Small intestine (tissue), 7 donors: ENCODE measurements at regions not wholly inside any gene's neighbourhood (a gene's known extent, or its start where the extent isn't known, plus 50 kb on each side); places are given as distances from the start of the nearest gene placed in this dataset.

Experiments
- DNase-seq, 2 donors: peaks; one replicate each; pipeline versions ENCODE4 v3.0.0 to v3.0.0-alpha.2; 2013
- FAIRE-seq: peaks from 2 replicates; lab custom pipeline; 2012; peaks lifted over from hg19 to GRCh38; lab: Jason Lieb, UNC
- H3K27ac ChIP-seq, 3 donors: one replicate each; pipeline ENCODE4 v1.5.1; 2013; ENCODE audit warnings: low read length in 2 of 3, mild to moderate bottlenecking in 2 of 3, control low read depth in 1 of 3, inconsistent platforms in 1 of 3, low read depth in 1 of 3, moderate library complexity in 1 of 3
- H3K27me3 ChIP-seq, 3 donors: one replicate each; pipeline ENCODE4 v1.6.1; 2013; ENCODE audit warnings: low read length in 3 of 3, inconsistent platforms in 1 of 3; ENCODE audit not compliant: control insufficient read depth in 3 of 3, insufficient read depth in 3 of 3
- H3K36me3 ChIP-seq, 3 donors: one replicate each; pipeline ENCODE4 v1.6.1; 2013; ENCODE audit warnings: low read length in 3 of 3, inconsistent platforms in 1 of 3, low read depth in 1 of 3, mild to moderate bottlenecking in 1 of 3, moderate library complexity in 1 of 3; ENCODE audit not compliant: control insufficient read depth in 3 of 3, insufficient read depth in 2 of 3
- H3K4me1 ChIP-seq, 3 donors: one replicate each; pipeline ENCODE4 v1.6.1; 2013; ENCODE audit warnings: low read length in 2 of 3, inconsistent platforms in 1 of 3, low read depth in 1 of 3, mild to moderate bottlenecking in 1 of 3, moderate library complexity in 1 of 3; ENCODE audit not compliant: control insufficient read depth in 3 of 3, insufficient read depth in 2 of 3
- H3K4me3 ChIP-seq, 3 donors: one replicate each; pipeline ENCODE4 v1.5.1; 2013; ENCODE audit warnings: low read length in 3 of 3, control low read depth in 1 of 3, inconsistent platforms in 1 of 3, low read depth in 1 of 3, mild to moderate bottlenecking in 1 of 3, moderate library complexity in 1 of 3
- H3K9me3 ChIP-seq, 2 donors: one replicate each; pipeline ENCODE4 v1.6.1; 2013; ENCODE audit warnings: low read depth in 1 of 2, low read length in 1 of 2; ENCODE audit not compliant: control insufficient read depth in 2 of 2, insufficient read depth in 1 of 2
- WGBS, 3 donors: extraction: QIAGEN DNeasy Blood & Tissue Kit; methylation state at CpG; one replicate each; pipeline ENCODE4 v1.1.7; 2013; 5-methylcytosine and 5-hydroxymethylcytosine counted together
- donor health status: healthy with polysubstance abuse.
- donor health status: control.
- donor health status: control.
- donor health status: Bipolar disorder and iron deficiency.
- donor health status: healthy.

DNA sequence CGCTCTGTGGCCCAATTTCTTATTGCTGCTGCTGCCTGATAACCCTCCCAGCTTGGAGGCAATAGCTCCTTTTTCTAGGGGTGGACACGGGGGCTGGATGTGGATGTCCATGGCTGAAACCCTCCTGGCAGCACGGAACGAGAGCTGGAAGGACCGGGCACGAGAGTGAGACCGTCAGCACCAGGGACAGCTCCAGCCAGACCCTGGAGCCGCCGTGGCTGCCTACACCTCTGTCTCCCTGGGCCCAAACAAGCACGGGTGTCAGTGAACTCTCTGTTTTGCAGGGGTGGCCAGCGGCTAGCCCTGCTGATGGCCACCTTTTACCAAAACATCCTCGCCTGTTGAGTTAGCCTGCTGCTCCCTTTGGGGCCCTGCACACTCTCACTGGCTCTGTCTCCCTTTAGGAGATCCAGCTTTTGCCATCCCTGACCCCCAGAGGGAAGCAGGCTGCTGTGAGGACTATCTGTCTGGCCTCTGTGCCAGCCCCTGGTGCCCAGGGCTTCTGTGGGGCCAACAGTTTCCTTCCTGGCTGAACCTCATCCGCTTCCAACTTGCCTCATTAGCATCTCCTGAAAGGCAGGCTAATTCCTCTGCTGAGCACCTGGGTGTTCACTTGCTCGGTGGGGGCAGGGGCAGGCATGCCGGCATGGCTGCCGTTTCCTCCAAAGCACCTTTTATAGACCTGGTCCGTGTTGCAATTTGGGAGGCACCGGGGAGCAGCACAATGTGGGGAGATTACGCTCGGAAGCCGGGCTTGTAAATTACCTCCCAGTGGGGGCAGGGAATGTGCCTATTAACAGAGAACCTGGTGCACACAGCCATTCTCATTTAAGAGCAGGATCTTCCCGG lies 118.1 kb downstream of the ENGASE start:
- H3K27ac ChIP-seq: no peak overlapping the region
- DNase-seq: peak in 1 of 2 donors; percentile 52
- no peaks in the 10 kb centered on the region for H3K9me3 ChIP-seq
- no peak overlapping the region for H3K4me3 ChIP-seq
- peaks cover 0 to 30% (median 16%) of the 10 kb centered on the region in 3 donors for H3K27me3 ChIP-seq
- 7 to 11% (median 11%) methylated on average over 22 of the region's 22 CpGs for WGBS, 3 donors
- H3K36me3 ChIP-seq: no peaks in the 10 kb centered on the region
- no peaks in the 10 kb centered on the region for H3K4me1 ChIP-seq
- FAIRE-seq: no peak

DNA sequence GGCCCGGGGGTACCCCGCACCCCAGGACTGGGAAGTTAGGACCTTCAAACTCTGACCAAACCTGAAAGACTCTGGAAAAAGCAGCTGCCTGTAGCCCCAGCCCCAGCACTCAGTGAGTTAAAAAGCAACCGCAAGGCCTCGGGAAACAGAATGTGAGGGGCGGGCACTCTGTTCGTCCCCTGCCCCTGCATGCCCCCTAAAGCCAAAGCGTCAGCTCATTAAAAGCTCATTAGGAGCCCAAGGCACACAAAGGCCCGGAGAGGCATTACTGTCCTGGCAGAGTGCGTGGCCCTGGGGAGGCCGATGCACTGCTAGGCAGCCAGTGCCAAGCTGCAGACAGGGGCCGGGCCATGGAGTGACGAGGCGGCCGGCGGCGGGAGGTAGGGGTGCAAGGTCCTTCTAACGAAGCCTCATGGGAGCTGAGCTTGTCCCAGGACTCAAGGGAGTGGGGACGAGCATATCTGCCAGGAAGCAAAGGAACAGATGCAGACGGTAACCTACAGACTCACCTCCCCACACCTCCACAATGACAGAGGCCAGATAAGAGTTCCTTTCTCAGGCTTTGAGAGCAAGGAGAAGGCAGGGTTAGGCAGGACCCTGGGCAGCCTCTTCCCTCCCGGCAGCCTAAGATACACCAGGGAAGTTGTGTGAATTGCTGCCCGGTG lies 116.8 kb downstream of the ENGASE start:
- Histone ChIP-seq H3K27ac (no peak overlapping the region), H3K4me1 (no peaks in the 10 kb centered on the region), H3K27me3 (peaks cover 0 to 39% (median 16%) of the 10 kb centered on the region in 3 donors), H3K4me3 (no peak overlapping the region), H3K36me3 (no peaks in the 10 kb centered on the region), H3K9me3 (no peaks in the 10 kb centered on the region)
- WGBS, 3 donors: 36 to 39% (median 39%) methylated on average over 21 of the region's 21 CpGs
- DNase-seq (no peak), FAIRE-seq (no peak)

DNA sequence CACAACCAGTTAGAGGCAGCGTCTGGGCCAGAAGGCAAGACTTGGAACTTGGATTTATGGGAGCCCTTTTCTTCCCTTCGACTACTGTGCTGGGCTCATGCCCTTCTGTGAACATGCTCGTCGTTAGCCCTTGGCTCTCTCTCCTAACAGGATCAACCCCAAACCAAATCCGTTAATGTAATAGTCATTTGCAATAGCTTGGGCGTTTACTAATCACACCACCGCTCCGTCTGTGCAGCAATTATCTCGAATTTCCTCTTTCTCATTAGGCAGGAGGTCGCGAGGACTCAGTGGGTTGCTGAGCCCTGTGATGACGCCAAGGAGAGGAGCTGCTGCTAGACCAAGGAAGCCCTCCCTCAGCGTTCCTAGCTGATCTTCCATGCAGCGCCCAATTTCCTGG lies 114.7 kb downstream of the ENGASE start:
- no peaks in the 10 kb centered on the region for H3K4me1 ChIP-seq
- H3K27me3 ChIP-seq: peaks cover 0 to 55% (median 26%) of the 10 kb centered on the region in 3 donors
- DNase-seq (no peak), FAIRE-seq (no peak)
- 59 to 65% (median 61%) methylated on average over 14 of the region's 14 CpGs for WGBS, 3 donors
- no peaks in the 10 kb centered on the region for H3K36me3 ChIP-seq
- H3K27ac ChIP-seq: no peak overlapping the region
- no peak overlapping the region for H3K4me3 ChIP-seq
- no peaks in the 10 kb centered on the region for H3K9me3 ChIP-seq

DNA sequence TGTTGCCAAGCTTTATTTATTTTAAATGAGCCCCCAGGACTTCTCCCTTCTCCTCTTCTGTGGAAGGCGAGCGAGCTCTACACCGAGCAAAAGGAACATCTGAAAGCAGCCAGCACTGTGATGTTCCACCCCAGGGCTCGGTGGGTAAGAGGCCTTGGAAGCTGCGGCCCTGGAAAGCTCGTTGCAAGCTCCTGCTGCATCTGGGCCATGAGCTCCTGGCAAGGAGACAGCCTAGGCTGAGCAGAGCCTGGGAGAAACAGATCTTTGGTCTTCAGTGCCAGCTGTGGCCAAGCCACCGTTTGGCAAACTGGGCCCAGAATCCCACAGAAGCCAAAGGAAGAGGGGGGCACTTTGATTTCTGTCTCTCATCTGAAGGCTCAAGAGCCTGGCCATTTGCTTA lies 114.1 kb downstream of the ENGASE start:
- FAIRE-seq (no peak), DNase-seq (no peak)
- Histone ChIP-seq H3K4me3 (no peak overlapping the region), H3K36me3 (no peaks in the 10 kb centered on the region), H3K4me1 (no peaks in the 10 kb centered on the region), H3K27me3 (peaks cover 2 to 61% (median 26%) of the 10 kb centered on the region in 3 donors), H3K9me3 (no peaks in the 10 kb centered on the region), H3K27ac (no peak overlapping the region)
- WGBS, 3 donors: 48 to 62% (median 55%) methylated on average over 7 of the region's 7 CpGs

DNA sequence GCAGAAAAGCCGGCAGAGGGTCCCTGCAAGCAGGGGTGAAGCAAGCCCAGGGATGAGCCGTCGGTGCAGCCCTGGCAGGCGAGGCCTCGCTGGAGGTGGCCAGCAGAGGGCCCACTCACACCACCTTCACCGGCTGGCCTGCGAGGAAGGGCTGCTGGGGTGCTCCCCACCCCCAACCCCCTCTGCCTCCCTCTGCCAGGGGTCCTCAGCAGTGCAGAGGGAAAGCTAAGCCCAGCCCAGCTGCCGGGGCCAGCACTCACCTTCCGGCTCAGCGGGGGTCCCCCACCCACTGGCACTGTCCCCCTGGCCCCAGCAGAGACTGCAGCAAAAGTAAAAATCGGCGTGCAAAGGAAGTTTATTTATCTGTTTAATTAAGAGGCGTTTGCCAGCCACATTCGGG lies 113.4 kb downstream of the ENGASE start:
- FAIRE-seq: no peak
- H3K36me3 ChIP-seq: no peaks in the 10 kb centered on the region
- H3K4me1 ChIP-seq: no peaks in the 10 kb centered on the region
- no peak overlapping the region for H3K27ac ChIP-seq
- peak in 1 of 2 donors; percentile 23 for DNase-seq
- peaks cover 7 to 64% (median 26%) of the 10 kb centered on the region in 3 donors for H3K27me3 ChIP-seq
- WGBS, 3 donors: 7 to 10% (median 10%) methylated on average over 14 of the region's 14 CpGs
- H3K9me3 ChIP-seq: no peaks in the 10 kb centered on the region
- H3K4me3 ChIP-seq: no peak overlapping the region

DNA sequence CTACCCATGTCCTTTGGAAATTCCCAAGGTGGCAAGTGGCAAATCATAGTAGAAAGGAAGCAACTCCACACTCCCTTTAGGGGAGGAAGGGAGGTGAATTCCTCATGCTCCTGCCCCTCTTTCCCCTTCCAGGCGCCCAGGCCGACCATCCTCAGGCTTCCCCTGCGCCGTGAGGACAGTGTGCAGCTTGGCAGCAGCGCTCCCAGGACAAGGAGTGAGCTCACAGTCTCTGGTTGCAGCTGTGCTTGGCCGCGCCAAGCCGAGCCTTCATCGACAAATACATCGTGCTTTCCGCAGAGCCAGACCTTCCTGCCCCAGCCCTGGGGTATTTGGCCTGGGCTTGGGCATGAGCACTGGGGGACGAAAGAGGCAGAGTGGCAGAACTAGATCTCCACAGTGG lies 112.6 kb downstream of the ENGASE start:
- FAIRE-seq (no peak), DNase-seq (no peak)
- WGBS, 3 donors: 76 to 81% (median 77%) methylated on average over 12 of the region's 12 CpGs
- Histone ChIP-seq H3K4me1 (no peaks in the 10 kb centered on the region), H3K27me3 (peaks cover 13 to 58% (median 26%) of the 10 kb centered on the region in 3 donors), H3K9me3 (no peaks in the 10 kb centered on the region), H3K36me3 (no peaks in the 10 kb centered on the region), H3K27ac (no peak overlapping the region), H3K4me3 (no peak overlapping the region)

DNA sequence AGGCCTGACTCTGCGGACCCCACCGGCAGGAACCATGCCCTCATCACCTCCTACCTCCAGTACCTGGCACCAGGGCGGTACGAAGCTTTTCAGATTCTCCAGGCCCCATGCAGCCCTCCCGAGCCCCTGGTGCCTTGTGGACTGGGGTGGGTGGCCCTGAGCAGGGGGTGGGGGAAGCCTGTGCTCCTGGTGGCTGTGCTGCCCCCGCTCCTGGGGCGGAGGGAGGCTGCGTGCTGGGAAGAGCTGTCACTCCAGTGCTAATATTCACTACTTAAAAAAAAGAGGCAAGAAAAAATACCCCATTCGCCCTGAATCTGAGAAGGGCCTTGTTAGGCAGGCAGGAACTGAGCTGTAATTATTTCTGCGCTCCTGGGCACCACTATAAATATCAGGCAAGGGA lies 111.8 kb downstream of the ENGASE start:
- H3K27me3 ChIP-seq: peaks cover 16 to 60% (median 25%) of the 10 kb centered on the region in 3 donors
- WGBS, 3 donors: 52 to 75% (median 72%) methylated on average over 10 of the region's 10 CpGs
- FAIRE-seq: no peak

DNA sequence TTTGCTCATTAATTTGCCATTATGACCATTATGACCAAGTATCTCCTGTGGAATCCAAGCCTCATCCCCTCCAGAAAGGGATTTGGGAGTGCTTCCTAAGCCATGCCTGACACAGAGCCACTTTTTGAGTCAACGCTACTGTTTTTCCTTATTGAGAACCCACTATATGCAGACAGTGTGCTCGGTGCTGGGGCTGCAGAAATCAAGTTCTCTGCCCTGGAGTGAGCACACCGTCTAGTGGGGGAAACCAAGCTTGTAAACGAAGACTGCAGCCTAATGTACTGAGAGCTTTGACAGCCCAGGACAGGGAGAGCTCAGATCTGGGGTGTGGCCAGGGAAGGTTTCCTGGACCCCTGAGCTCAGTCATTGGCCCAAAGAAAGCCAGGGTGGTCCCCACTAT lies 111.0 kb downstream of the ENGASE start:
- DNase-seq (no peak), FAIRE-seq (no peak)
- H3K9me3 ChIP-seq: no peaks in the 10 kb centered on the region
- no peaks in the 10 kb centered on the region for H3K36me3 ChIP-seq
- peaks cover 16 to 64% (median 26%) of the 10 kb centered on the region in 3 donors for H3K27me3 ChIP-seq
- WGBS, 3 donors: 67 to 77% (median 74%) methylated on average over 4 of the region's 4 CpGs
- H3K4me3 ChIP-seq: no peak overlapping the region
- H3K27ac ChIP-seq: no peak overlapping the region
- no peaks in the 10 kb centered on the region for H3K4me1 ChIP-seq

More for the DNA sequence above, 111.8 kb downstream of the ENGASE start:
- DNase-seq: no peak
- no peak overlapping the region for H3K4me3 ChIP-seq
- no peaks in the 10 kb centered on the region for H3K9me3 ChIP-seq
- no peaks in the 10 kb centered on the region for H3K36me3 ChIP-seq
- H3K27ac ChIP-seq: no peak overlapping the region
- no peaks in the 10 kb centered on the region for H3K4me1 ChIP-seq
